ENCODE measurements at regions not wholly inside any gene's neighbourhood (a gene's known extent, or its start where the extent isn't known, plus 50 kb on each side); places are given as distances from the start of the nearest gene placed in this dataset.

DNA sequence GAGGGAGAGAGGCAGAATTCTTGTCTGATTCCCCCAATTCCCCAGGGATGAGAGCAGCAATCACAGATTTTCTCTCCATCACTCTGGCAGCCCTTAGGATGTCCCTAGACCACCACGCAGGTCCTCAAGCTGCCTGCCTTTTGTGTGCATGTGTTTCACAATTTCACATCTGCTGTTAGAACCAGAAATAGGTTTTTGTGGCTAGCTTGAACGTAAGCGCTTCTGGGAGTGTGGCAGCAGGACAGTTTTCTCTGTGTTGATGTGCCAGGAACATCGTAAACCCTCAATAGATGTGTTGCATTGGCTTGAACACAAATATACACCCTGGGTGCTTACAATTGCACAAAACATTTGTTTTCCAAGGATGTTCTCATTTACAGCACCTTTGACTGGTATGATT lies 78.8 kb upstream of the TMTC4 start:
- DNase-seq, result no peak

- no peak for DNase-seq
Observed at GRCh38 chr13:100751826-100752225, 77.2 kb upstream of the TMTC4 start.

DNA sequence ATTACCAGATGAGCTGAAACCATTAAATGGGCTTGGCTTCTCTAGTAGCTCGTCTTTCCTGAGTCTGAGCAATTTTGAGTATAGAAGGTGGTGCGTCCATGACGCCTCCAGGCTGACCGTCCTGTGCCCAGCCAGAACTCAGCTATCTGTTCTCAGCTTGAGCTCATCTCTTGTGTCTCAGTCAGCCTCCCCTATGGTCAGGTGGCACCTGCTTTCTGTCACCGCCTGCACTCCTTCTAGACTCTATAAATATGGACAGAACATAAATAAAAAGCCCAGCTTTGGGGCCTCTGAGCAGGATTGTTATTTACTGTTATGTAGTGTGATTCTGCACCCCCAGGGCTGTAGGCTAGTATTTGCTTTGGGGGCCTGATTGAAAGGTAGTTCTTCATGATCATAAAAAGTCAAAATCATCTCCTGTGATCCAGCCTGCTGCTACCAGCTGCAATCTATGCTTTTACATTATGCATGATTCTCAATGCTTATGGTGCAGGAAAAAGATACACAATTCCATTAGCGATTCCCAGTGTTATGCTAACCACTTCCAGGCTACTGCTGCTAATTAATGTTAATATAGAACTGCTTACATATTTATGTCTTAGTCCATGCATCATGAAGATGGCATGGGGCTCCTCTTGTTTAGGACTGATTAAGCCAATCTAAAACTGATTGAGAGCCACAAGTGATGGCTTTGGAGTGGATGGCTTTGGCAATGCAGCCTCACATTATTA lies 72.5 kb upstream of the TMTC4 start:
- no peak for DNase-seq

GRCh38 chr13:100738176-100738855 lies 63.7 kb upstream of the TMTC4 start:
- DNase-seq, result no peak

DNA sequence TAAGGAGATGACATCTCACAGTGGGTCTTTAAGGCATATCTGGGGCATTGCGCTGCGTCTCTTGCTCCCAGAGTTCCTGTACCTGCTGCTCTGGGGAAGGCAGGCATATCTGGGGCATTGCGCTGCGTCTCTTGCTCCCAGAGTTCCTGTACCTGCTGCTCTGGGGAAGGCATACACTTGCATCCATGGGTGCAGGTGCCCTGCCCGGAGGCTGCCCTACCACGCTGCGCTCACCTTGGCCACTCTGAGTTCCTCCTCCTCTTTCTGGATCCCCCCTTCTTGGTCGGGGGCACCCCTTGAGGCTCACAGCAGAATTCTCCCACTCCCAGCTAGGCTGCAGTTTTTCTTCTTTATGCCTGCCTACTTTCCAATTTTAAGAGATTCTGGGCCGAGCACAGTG lies 60.9 kb upstream of the TMTC4 start:
- DNase-seq, result no peak

GRCh38 chr13:100734194-100734720 lies 59.7 kb upstream of the TMTC4 start:
- no peak for DNase-seq

- DNase-seq, result no peak
Observed at GRCh38 chr13:100733261-100733660, 58.7 kb upstream of the TMTC4 start.

- no peak for DNase-seq
Observed at GRCh38 chr13:100728201-100728600, 53.6 kb upstream of the TMTC4 start.

DNA sequence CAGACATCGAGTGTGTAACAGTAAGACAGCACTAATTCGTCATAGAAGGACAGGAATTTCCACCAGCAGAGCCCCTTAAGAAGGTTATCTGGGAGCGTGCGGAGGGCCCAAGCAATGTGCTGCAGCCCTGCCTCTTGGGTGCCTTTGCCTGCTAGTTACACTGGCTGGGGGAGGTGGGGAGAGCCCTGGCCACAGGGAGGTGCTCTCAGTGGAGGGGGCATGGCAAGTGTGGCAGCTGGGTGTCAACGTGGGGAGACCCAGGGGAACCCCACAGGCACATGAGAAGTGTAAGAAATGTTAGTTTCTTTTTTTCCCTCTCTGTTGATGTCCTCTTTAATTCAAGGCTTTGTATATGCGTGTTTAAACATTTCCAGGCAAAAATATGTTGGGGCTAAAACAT lies 50.9 kb upstream of the TMTC4 start:
- no peak for DNase-seq

DNA sequence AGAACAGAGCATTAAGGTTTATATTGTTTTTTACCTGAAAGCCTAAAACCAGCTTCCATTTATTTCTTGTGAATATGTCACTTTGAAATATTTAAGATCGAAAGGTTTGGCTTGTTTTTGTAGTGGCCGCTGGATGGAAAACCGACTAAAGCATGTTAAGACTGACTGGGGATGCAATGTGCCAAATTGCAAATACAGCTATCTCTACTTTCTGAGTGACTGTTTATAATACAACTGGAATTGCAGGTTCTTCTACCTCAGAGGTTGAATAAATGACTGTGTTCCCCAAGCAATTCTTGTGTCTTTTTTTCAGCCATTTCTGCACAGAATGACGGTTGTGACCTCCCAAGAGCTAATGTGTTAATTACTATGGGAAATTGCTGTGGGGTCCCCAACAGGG lies 50.0 kb upstream of the TMTC4 start:
- no peak for DNase-seq
